ENCODE measurements at regions not wholly inside any gene's neighbourhood (a gene's known extent, or its start where the extent isn't known, plus 50 kb on each side); places are given as distances from the start of the nearest gene placed in this dataset.

- Histone ChIP-seq H3K27me3 (no peaks in the 10 kb centered on the region), H3K27ac (peak overlapping the region; percentile 70 to 96), H3K4me1 (peaks cover 0 to 43% (median 25%) of the 10 kb centered on the region in 4 donors), H3K9me3 (no peaks in the 10 kb centered on the region), H3K36me3 (no peaks in the 10 kb centered on the region), H3K4me3 (no peak overlapping the region)
- TF ChIP-seq, protein P1, sequence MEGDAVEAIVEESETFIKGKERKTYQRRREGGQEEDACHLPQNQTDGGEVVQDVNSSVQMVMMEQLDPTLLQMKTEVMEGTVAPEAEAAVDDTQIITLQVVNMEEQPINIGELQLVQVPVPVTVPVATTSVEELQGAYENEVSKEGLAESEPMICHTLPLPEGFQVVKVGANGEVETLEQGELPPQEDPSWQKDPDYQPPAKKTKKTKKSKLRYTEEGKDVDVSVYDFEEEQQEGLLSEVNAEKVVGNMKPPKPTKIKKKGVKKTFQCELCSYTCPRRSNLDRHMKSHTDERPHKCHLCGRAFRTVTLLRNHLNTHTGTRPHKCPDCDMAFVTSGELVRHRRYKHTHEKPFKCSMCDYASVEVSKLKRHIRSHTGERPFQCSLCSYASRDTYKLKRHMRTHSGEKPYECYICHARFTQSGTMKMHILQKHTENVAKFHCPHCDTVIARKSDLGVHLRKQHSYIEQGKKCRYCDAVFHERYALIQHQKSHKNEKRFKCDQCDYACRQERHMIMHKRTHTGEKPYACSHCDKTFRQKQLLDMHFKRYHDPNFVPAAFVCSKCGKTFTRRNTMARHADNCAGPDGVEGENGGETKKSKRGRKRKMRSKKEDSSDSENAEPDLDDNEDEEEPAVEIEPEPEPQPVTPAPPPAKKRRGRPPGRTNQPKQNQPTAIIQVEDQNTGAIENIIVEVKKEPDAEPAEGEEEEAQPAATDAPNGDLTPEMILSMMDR (IDR thresholded peaks at IDR 0.05): no peak
- intact Hi-C loops (cut with DNase I; ENCODE audit: low total_unique reads): no loop called here
- no peak for DNase-seq
Observed at GRCh38 chr1:8194481-8195227, 123.3 kb upstream of the SLC45A1 start.

DNA sequence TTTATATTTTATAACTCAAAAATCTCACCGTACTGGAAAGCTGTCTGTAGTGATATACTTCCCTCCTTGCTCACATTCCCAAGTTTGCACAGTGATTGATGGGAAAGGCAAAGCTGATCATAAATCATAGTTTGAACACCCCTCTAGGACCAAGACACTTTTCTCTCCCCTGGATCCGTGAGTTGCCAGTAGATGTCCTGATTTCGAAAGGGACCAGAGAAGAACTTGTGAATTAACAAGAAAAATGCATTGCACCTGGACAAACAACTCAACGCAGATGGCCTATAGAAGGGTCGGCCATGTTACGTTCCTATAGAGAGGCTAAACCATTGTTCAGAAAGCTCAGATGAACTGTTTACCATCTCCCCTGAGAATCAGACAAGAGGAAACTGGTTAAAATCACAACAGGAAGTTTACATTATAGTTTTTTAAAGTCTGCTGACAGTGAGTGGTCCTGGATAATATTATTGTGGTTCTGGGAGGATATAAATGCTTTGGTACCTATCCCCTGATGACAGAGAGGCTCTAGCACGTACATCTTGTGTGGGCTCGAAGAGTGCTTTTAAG lies 124.0 kb upstream of the SLC45A1 start:
- DNase-seq: no peak
- Histone ChIP-seq H3K9me3 (no peaks in the 10 kb centered on the region), H3K4me1 (peaks cover 0 to 43% (median 25%) of the 10 kb centered on the region in 4 donors), H3K4me3 (no peak overlapping the region), H3K27me3 (no peaks in the 10 kb centered on the region), H3K27ac (peak overlapping the region; percentile 70 to 96), H3K36me3 (no peaks in the 10 kb centered on the region)
- intact Hi-C loops (cut with DNase I; ENCODE audit: low total_unique reads): no loop called here
- TF ChIP-seq, protein P1 (IDR thresholded peaks at IDR 0.05): no peak

DNA sequence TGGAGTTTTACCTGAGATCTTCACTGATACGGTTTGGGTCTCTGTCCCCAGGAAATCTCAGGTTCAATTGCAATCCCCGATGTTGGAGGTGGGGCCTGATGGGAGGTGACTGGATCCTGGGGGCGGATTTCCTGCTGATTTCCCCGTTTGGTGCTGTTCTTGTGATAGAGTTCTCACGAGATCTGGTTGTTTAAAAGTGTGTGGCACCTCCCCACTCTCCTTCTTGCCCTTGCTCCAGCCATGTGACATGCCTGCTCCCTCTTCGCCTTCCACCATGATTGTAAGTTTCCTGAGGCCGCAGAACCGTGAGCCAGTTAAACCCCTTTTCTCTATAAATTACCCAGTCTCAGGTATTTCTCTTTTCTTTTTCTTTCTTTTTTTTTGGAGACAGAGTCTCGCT lies 126.4 kb upstream of the SLC45A1 start:
- Histone ChIP-seq H3K27ac (no peak overlapping the region), H3K9me3 (no peaks in the 10 kb centered on the region), H3K36me3 (no peaks in the 10 kb centered on the region), H3K27me3 (no peaks in the 10 kb centered on the region), H3K4me3 (no peak overlapping the region), H3K4me1 (peaks cover 0 to 22% (median 11%) of the 10 kb centered on the region in 4 donors)
- intact Hi-C loops (cut with DNase I; ENCODE audit: low total_unique reads): no loop called here
- no peak for DNase-seq
- TF ChIP-seq, protein P1 (IDR thresholded peaks at IDR 0.05): no peak

DNA sequence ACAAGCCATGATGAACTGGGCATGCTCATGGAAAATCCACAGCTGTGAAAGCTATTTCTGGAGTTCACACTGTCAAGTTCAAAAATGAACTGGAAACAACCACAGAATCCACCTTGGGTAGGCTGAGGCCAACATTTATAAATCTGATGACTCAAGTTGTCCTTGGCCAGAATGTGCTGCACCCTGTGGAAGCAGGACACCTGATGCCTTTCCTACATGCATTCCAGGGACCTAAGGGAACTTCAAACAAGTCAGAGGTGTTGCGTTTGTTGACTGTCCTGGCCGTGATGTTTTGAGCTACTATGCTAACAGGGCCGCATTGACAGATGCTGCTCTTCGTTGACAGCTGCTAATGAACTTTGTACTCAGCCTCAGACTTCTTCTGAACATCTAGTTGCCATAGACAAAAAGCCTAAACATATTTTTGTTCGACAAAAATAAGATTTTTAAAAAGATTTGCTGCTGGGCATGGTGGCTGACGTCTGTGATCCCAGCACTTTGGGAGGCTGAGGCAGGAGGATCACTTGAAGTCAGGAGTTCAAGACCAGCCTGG lies 127.9 kb upstream of the SLC45A1 start:
- Histone ChIP-seq H3K9me3 (no peaks in the 10 kb centered on the region), H3K4me3 (no peak overlapping the region), H3K4me1 (peaks cover 0 to 12% (median 9%) of the 10 kb centered on the region in 4 donors), H3K27me3 (no peaks in the 10 kb centered on the region), H3K36me3 (no peaks in the 10 kb centered on the region), H3K27ac (peak overlapping the region; percentile 5 to 18)
- TF ChIP-seq, protein P1 (IDR thresholded peaks at IDR 0.05): no peak
- DNase-seq: no peak
- intact Hi-C loops (cut with DNase I; ENCODE audit: low total_unique reads): no loop called here

DNA sequence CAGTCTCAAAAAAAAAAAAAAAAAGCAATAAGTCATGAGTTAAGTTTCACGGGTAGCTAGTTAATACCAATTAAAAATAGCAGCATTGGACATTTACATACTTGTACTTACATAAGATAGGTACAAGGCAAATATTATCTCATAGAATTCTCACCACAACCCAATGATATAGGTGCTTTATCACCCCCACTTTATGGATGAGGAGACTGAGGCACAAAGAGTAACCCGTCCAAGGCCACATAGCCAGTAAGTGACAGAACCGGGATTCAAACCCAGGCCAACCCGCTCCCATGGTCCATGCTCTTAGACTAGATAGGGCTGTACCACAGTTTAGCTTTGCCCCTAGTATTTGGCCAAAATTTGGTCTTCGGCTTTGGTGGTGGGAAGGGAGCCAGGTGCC lies 132.5 kb upstream of the SLC45A1 start:
- intact Hi-C loops (cut with DNase I; ENCODE audit: low total_unique reads): no loop called here
- TF ChIP-seq, protein P1 (IDR thresholded peaks at IDR 0.05): no peak
- Histone ChIP-seq H3K4me3 (no peak overlapping the region), H3K4me1 (no peaks in the 10 kb centered on the region), H3K27ac (no peak overlapping the region), H3K27me3 (no peaks in the 10 kb centered on the region), H3K9me3 (peaks cover 0 to 1% (median 0%) of the 10 kb centered on the region in 3 donors), H3K36me3 (no peaks in the 10 kb centered on the region)
- DNase-seq: no peak
